Activated naive CD4-positive, alpha-beta T cell treated with anti-CD3 and anti-CD28 coated beads, Interleukin-2, amount 50 U/mL, for 16 hours (primary cell): ENCODE measurements at regions not wholly inside any gene's neighbourhood (a gene's known extent, or its start where the extent isn't known, plus 50 kb on each side); places are given as distances from the start of the nearest gene placed in this dataset.

Source experiments
- DNase-seq: peaks from one replicate; pipeline ENCODE4 v3.0.0-alpha.2; 2020

GRCh38 chr6:56343295-56343694, 95.9 kb upstream of the COL21A1 start:
- DNase-seq: no peak

- DNase-seq: no peak
These were observed 92.1 kb upstream of the COL21A1 start for GRCh38 chr6:56339524-56339923.

- DNase-seq: no peak
These were observed 88.3 kb upstream of the COL21A1 start for GRCh38 chr6:56335726-56336125.

GRCh38 chr6:56334937-56335336, 87.6 kb upstream of the COL21A1 start:
- DNase-seq: no peak

GRCh38 chr6:56329271-56330050, 82.1 kb upstream of the COL21A1 start:
- DNase-seq: no peak

- no peak for DNase-seq
These were observed 81.3 kb upstream of the COL21A1 start for GRCh38 chr6:56328728-56329090.

- no peak for DNase-seq
These were observed 80.8 kb upstream of the COL21A1 start for GRCh38 chr6:56327946-56328727.

- DNase-seq: no peak
These were observed 77.0 kb upstream of the COL21A1 start for GRCh38 chr6:56324396-56324795.

- no peak for DNase-seq
These were observed 71.5 kb upstream of the COL21A1 start for GRCh38 chr6:56318851-56319250.

- no peak for DNase-seq
These were observed 67.5 kb upstream of the COL21A1 start for GRCh38 chr6:56314683-56315523.

GRCh38 chr6:56311533-56312448, 64.4 kb upstream of the COL21A1 start:
- DNase-seq: no peak

GRCh38 chr6:56311061-56311460, 63.7 kb upstream of the COL21A1 start:
- no peak for DNase-seq

- DNase-seq: no peak
These were observed 62.9 kb upstream of the COL21A1 start for GRCh38 chr6:56310241-56310640.

GRCh38 chr6:56299916-56300315, 52.5 kb upstream of the COL21A1 start:
- no peak for DNase-seq

- DNase-seq: no peak
These were observed 49.9 kb upstream of the COL21A1 start for GRCh38 chr6:56297022-56297989.
